ENCODE measurements at regions not wholly inside any gene's neighbourhood (a gene's known extent, or its start where the extent isn't known, plus 50 kb on each side); places are given as distances from the start of the nearest gene placed in this dataset.
A peak's percentile ranks its signal among the peaks of the same experiment; 100 is the strongest.

GRCh38 chr6:130314271-130314670, 51.5 kb upstream of the TMEM200A start:
- no peak for DNase-seq

- no peak for DNase-seq
Observed at GRCh38 chr6:130313206-130313605, 52.6 kb upstream of the TMEM200A start.

- DNase-seq: no peak
Observed at GRCh38 chr6:130309028-130309427, 56.8 kb upstream of the TMEM200A start.

GRCh38 chr6:130307752-130308361, 58.0 kb upstream of the TMEM200A start:
- DNase-seq: no peak

- no peak for DNase-seq
Observed at GRCh38 chr6:130306377-130306776, 59.4 kb upstream of the TMEM200A start.

GRCh38 chr6:130303431-130303830, 62.4 kb upstream of the TMEM200A start:
- DNase-seq: no peak

- DNase-seq: no peak
Observed at GRCh38 chr6:130298258-130298657, 67.6 kb upstream of the TMEM200A start.

- no peak for DNase-seq
Observed at GRCh38 chr6:130296854-130297253, 69.0 kb upstream of the TMEM200A start.

GRCh38 chr6:130293800-130294199, 71.0 kb upstream of the SAMD3 start:
- DNase-seq: peak; percentile 1

- DNase-seq: no peak
Observed at GRCh38 chr6:130288065-130288464, 65.3 kb upstream of the SAMD3 start.

GRCh38 chr6:130282234-130282995, 59.7 kb upstream of the SAMD3 start:
- no peak for DNase-seq

GRCh38 chr6:130276507-130276906, 53.8 kb upstream of the SAMD3 start:
- DNase-seq: no peak

- DNase-seq: no peak
Observed at GRCh38 chr6:130274007-130274406, 51.3 kb upstream of the SAMD3 start.

Data from DMS 273 treated with DMSO at 0.1 percent for 48 hours (cell line).